ENCODE measurements at regions not wholly inside any gene's neighbourhood (a gene's known extent, or its start where the extent isn't known, plus 50 kb on each side); places are given as distances from the start of the nearest gene placed in this dataset.

- TF ChIP-seq POLR2A (IDR thresholded peaks at IDR 0.05) = no peak
- TF ChIP-seq CTCF (IDR thresholded peaks at IDR 0.05) = no peak
- no peak for TF ChIP-seq EP300 (IDR thresholded peaks at IDR 0.05)
- TF ChIP-seq POLR2AphosphoS5 (IDR thresholded peaks at IDR 0.05) = no peak
These were observed 164.0 kb upstream of the PDGFD start for GRCh38 chr11:104327861-104328511.

Data from upper lobe of left lung (tissue), 4 donors.